Stimulated activated naive B cell treated with anti-CD40 and anti-IgM and Interleukin-4, amounts not matched to agents 10 μg/mL and 1 μg/mL and 100 μg/mL, for 72 hours (primary cell): ENCODE measurements at regions not wholly inside any gene's neighbourhood (a gene's known extent, or its start where the extent isn't known, plus 50 kb on each side); places are given as distances from the start of the nearest gene placed in this dataset.

Experiments
- ATAC-seq, 2 donors: fragments of 150-1000 bp; cut with Tn5 transposase; replicated peaks; 2 replicates each; pipeline ENCODE4 v1.10.0; 2021; ENCODE audit warnings: moderate library complexity in 1 of 2
- DNase-seq: peaks from one replicate; pipeline ENCODE4 v3.0.0; 2021
- H3K27ac Mint-ChIP-seq: one replicate; pipeline ENCODE4 v1.8.0; 2022; ENCODE audit warnings: mild to moderate bottlenecking, mixed read lengths
- H3K27me3 Mint-ChIP-seq, 2 donors: one replicate each; pipeline ENCODE4 v1.8.0; 2022; ENCODE audit warnings: mixed read lengths in 2 of 2
- H3K36me3 Mint-ChIP-seq, 2 donors: one replicate each; pipeline ENCODE4 v1.8.0; 2022; ENCODE audit warnings: mixed read lengths in 2 of 2, mild to moderate bottlenecking in 1 of 2
- H3K4me1 Mint-ChIP-seq, 2 donors: one replicate each; pipeline ENCODE4 v1.8.0; 2022; ENCODE audit warnings: mixed read lengths in 2 of 2, mild to moderate bottlenecking in 1 of 2
- H3K4me3 Mint-ChIP-seq, 2 donors: one replicate each; pipeline ENCODE4 v1.8.0; 2022; ENCODE audit warnings: mild to moderate bottlenecking in 2 of 2, mixed read lengths in 2 of 2, moderate library complexity in 1 of 2
- H3K9me3 Mint-ChIP-seq, 2 donors: one replicate each; pipeline ENCODE4 v1.8.0; 2022; ENCODE audit warnings: mixed read lengths in 2 of 2, mild to moderate bottlenecking in 1 of 2

GRCh38 chr16:56140645-56141044 lies 50.6 kb upstream of the GNAO1 start:
- no peaks in the 10 kb centered on the region for H3K36me3 Mint-ChIP-seq
- peaks cover 10 to 39% of the 10 kb centered on the region in 2 donors for H3K27me3 Mint-ChIP-seq
- H3K27ac Mint-ChIP-seq, result no peak overlapping the region
- DNase-seq, result no peak
- no peak for ATAC-seq
- H3K4me1 Mint-ChIP-seq, result no peaks in the 10 kb centered on the region
- H3K9me3 Mint-ChIP-seq, result peaks cover 0 to 1% of the 10 kb centered on the region in 2 donors
- no peak overlapping the region for H3K4me3 Mint-ChIP-seq

GRCh38 chr16:56137269-56137668 lies 54.0 kb upstream of the GNAO1 start:
- no peak for DNase-seq
- Mint-ChIP-seq H3K27me3 (peaks cover 10 to 26% of the 10 kb centered on the region in 2 donors), H3K27ac (no peak overlapping the region), H3K4me3 (no peak overlapping the region), H3K4me1 (no peaks in the 10 kb centered on the region), H3K36me3 (no peaks in the 10 kb centered on the region), H3K9me3 (peaks cover 0 to 1% of the 10 kb centered on the region in 2 donors)
- ATAC-seq, result no peak

GRCh38 chr16:56136256-56136655 lies 55.0 kb upstream of the GNAO1 start:
- H3K9me3 Mint-ChIP-seq, result peaks cover 0 to 1% of the 10 kb centered on the region in 2 donors
- no peak overlapping the region for H3K27ac Mint-ChIP-seq
- no peak overlapping the region for H3K4me3 Mint-ChIP-seq
- H3K4me1 Mint-ChIP-seq, result no peaks in the 10 kb centered on the region
- DNase-seq, result no peak
- peaks cover 11 to 24% of the 10 kb centered on the region in 2 donors for H3K27me3 Mint-ChIP-seq
- H3K36me3 Mint-ChIP-seq, result no peaks in the 10 kb centered on the region
- no peak for ATAC-seq

- Mint-ChIP-seq H3K4me3 (no peak overlapping the region), H3K36me3 (no peaks in the 10 kb centered on the region), H3K27ac (no peak overlapping the region), H3K9me3 (no peaks in the 10 kb centered on the region), H3K27me3 (peaks cover 13 to 22% of the 10 kb centered on the region in 2 donors), H3K4me1 (no peaks in the 10 kb centered on the region)
- no peak for DNase-seq
- no peak for ATAC-seq
Measured at GRCh38 chr16:56134790-56135189, 56.5 kb upstream of the GNAO1 start.

GRCh38 chr16:56125922-56126321 lies 65.4 kb upstream of the GNAO1 start:
- Mint-ChIP-seq H3K36me3 (no peaks in the 10 kb centered on the region), H3K27ac (no peak overlapping the region), H3K4me3 (no peak overlapping the region), H3K9me3 (no peaks in the 10 kb centered on the region), H3K4me1 (peaks cover 5 to 8% of the 10 kb centered on the region in 2 donors), H3K27me3 (peaks cover 21 to 59% of the 10 kb centered on the region in 2 donors)
- no peak for ATAC-seq
- DNase-seq, result no peak

- ATAC-seq (no peak), DNase-seq (no peak)
- Mint-ChIP-seq H3K27ac (no peak overlapping the region), H3K4me3 (no peak overlapping the region), H3K27me3 (peaks cover 15 to 29% of the 10 kb centered on the region in 2 donors), H3K36me3 (no peaks in the 10 kb centered on the region), H3K9me3 (peaks cover 0 to 2% of the 10 kb centered on the region in 2 donors), H3K4me1 (peaks cover 19 to 29% of the 10 kb centered on the region in 2 donors)
Measured at GRCh38 chr16:56122251-56122650, 69.0 kb upstream of the GNAO1 start.

- ATAC-seq (peak; percentile 85 to 87), DNase-seq (peak; percentile 29)
- Mint-ChIP-seq H3K4me1 (peaks cover 19 to 29% of the 10 kb centered on the region in 2 donors), H3K27me3 (peaks cover 12 to 25% of the 10 kb centered on the region in 2 donors), H3K27ac (no peak overlapping the region), H3K4me3 (no peak overlapping the region), H3K36me3 (no peaks in the 10 kb centered on the region), H3K9me3 (peaks cover 0 to 2% of the 10 kb centered on the region in 2 donors)
Measured at GRCh38 chr16:56121156-56121500, 70.2 kb upstream of the GNAO1 start.

- Mint-ChIP-seq H3K9me3 (peaks cover 0 to 2% of the 10 kb centered on the region in 2 donors), H3K36me3 (no peaks in the 10 kb centered on the region), H3K4me3 (no peak overlapping the region), H3K27me3 (peaks cover 15 to 27% of the 10 kb centered on the region in 2 donors), H3K4me1 (peaks cover 19 to 29% of the 10 kb centered on the region in 2 donors), H3K27ac (no peak overlapping the region)
- ATAC-seq, result no peak
- no peak for DNase-seq
Measured at GRCh38 chr16:56120447-56121155, 70.7 kb upstream of the GNAO1 start.

GRCh38 chr16:56119133-56119532 lies 72.2 kb upstream of the GNAO1 start:
- ATAC-seq (peak; percentile 82 to 87), DNase-seq (peak; percentile 15)
- Mint-ChIP-seq H3K36me3 (no peaks in the 10 kb centered on the region), H3K4me3 (no peak overlapping the region), H3K27me3 (peaks cover 8 to 18% of the 10 kb centered on the region in 2 donors), H3K9me3 (peaks cover 0 to 2% of the 10 kb centered on the region in 2 donors), H3K4me1 (peaks cover 15 to 29% of the 10 kb centered on the region in 2 donors), H3K27ac (no peak overlapping the region)

- H3K27me3 Mint-ChIP-seq, result peaks cover 12 to 18% of the 10 kb centered on the region in 2 donors
- peaks cover 0 to 2% of the 10 kb centered on the region in 2 donors for H3K9me3 Mint-ChIP-seq
- H3K36me3 Mint-ChIP-seq, result no peaks in the 10 kb centered on the region
- no peak overlapping the region for H3K4me3 Mint-ChIP-seq
- H3K4me1 Mint-ChIP-seq, result peaks cover 15 to 29% of the 10 kb centered on the region in 2 donors
- DNase-seq (no peak), ATAC-seq (no peak)
- no peak overlapping the region for H3K27ac Mint-ChIP-seq
Measured at GRCh38 chr16:56116577-56116964, 74.7 kb upstream of the GNAO1 start.

- Mint-ChIP-seq H3K27ac (no peak overlapping the region), H3K4me3 (no peak overlapping the region), H3K9me3 (peaks cover 0 to 2% of the 10 kb centered on the region in 2 donors), H3K27me3 (peaks cover 15 to 18% of the 10 kb centered on the region in 2 donors), H3K36me3 (no peaks in the 10 kb centered on the region), H3K4me1 (peaks cover 12 to 24% of the 10 kb centered on the region in 2 donors)
- no peak for ATAC-seq
- DNase-seq, result no peak
Measured at GRCh38 chr16:56115817-56116576, 75.3 kb upstream of the GNAO1 start.

- Mint-ChIP-seq H3K4me3 (no peak overlapping the region), H3K36me3 (no peaks in the 10 kb centered on the region), H3K4me1 (no peaks in the 10 kb centered on the region), H3K9me3 (no peaks in the 10 kb centered on the region), H3K27me3 (peaks cover 15 to 18% of the 10 kb centered on the region in 2 donors), H3K27ac (no peak overlapping the region)
- DNase-seq (no peak), ATAC-seq (no peak)
Measured at GRCh38 chr16:56113223-56113622, 78.1 kb upstream of the GNAO1 start.

GRCh38 chr16:56111100-56111499 lies 80.2 kb upstream of the GNAO1 start:
- Mint-ChIP-seq H3K4me3 (no peak overlapping the region), H3K9me3 (no peaks in the 10 kb centered on the region)
- no peak for ATAC-seq

GRCh38 chr16:56109994-56110393 lies 81.3 kb upstream of the GNAO1 start:
- H3K27ac Mint-ChIP-seq, result no peak overlapping the region
- ATAC-seq, result no peak

More at GRCh38 chr16:56111100-56111499, 80.2 kb upstream of the GNAO1 start:
- H3K36me3 Mint-ChIP-seq, result no peaks in the 10 kb centered on the region
- H3K27ac Mint-ChIP-seq, result no peak overlapping the region
- no peak for DNase-seq
- peaks cover 14 to 16% of the 10 kb centered on the region in 2 donors for H3K27me3 Mint-ChIP-seq
- H3K4me1 Mint-ChIP-seq, result no peaks in the 10 kb centered on the region

GRCh38 chr16:56109205-56109604 lies 82.1 kb upstream of the GNAO1 start:
- Mint-ChIP-seq H3K27me3 (peaks cover 17 to 26% of the 10 kb centered on the region in 2 donors), H3K4me1 (no peaks in the 10 kb centered on the region), H3K36me3 (no peaks in the 10 kb centered on the region), H3K27ac (no peak overlapping the region), H3K4me3 (no peak overlapping the region), H3K9me3 (no peaks in the 10 kb centered on the region)
- ATAC-seq (no peak), DNase-seq (no peak)

More at GRCh38 chr16:56109994-56110393, 81.3 kb upstream of the GNAO1 start:
- Mint-ChIP-seq H3K27me3 (peaks cover 15 to 20% of the 10 kb centered on the region in 2 donors), H3K4me3 (no peak overlapping the region), H3K9me3 (no peaks in the 10 kb centered on the region), H3K36me3 (no peaks in the 10 kb centered on the region), H3K4me1 (no peaks in the 10 kb centered on the region)
- no peak for DNase-seq
